NOMO-1 treated with DMSO at 0.1 percent for 48 hours (cell line): ENCODE measurements at regions not wholly inside any gene's neighbourhood (a gene's known extent, or its start where the extent isn't known, plus 50 kb on each side); places are given as distances from the start of the nearest gene placed in this dataset.

Source experiments
- DNase-seq: peaks from one replicate; lab custom pipeline; 2025; ENCODE audit not compliant: unreplicated experiment; lab: John Stamatoyannopoulos, UW

- no peak for DNase-seq
Measured at GRCh38 chr1:186559601-186560116, 98.7 kb upstream of the PDC start.

GRCh38 chr1:186557147-186557777 is 96.3 kb upstream of the PDC start:
- no peak for DNase-seq

DNA sequence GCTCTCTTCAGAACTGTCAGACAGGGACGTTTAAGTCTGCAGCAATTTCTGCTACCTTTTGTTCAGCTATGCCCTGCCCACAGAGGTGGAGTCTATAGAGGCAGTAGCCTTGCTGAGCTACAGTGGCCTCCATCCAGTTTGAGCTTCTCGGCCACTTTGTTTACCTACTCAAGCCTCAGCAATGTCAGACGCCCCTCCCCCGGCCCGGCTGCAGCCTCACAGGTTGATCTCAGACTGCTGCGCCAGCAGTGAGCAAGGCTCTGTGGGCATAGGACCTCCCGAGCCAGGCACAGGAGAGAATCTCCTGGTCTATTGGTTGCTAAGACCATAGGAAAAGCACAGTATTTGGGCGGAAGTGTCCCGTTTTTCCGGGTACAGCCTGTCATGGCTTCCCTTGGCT is 89.9 kb upstream of the PDC start:
- DNase-seq = no peak

DNA sequence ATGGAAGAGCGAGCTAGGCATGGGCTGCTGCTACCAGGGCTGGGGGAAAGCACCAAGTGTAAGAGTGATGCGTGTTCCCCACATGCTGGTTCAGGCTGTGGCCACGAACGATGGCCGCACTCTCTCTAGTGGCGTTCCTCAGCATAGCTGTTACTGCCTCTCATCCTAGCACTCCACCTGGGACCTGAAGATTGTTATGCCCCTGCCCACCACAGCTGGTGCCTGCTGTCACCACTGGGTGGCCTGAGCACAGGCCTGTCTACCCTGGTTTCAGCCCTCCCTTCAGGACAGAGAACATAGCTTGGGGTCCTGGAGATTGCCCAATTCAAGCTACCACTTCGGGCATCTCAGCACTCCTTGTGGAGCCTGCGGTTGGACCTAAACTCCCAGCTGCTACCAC is 80.1 kb upstream of the PDC start:
- DNase-seq = no peak

DNA sequence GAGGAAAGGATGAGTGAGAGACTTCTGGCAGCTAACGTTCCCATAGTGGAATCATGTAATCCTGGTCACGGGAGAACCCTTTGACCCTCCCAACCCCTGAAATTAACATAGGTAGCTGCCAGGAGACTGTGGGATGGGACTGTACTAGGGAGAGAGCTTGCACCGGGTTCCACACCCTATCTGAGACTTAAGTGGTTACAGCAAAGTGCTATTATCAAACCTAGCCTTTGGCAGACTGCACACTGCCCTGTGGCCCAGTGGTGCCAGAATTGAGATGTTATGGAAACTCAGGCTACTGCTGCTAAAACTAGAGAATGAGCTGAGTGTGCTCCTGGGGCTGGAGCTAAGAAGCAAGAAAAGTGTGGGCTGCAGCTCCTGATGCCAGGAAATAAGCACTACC is 79.6 kb upstream of the PDC start:
- no peak for DNase-seq

DNA sequence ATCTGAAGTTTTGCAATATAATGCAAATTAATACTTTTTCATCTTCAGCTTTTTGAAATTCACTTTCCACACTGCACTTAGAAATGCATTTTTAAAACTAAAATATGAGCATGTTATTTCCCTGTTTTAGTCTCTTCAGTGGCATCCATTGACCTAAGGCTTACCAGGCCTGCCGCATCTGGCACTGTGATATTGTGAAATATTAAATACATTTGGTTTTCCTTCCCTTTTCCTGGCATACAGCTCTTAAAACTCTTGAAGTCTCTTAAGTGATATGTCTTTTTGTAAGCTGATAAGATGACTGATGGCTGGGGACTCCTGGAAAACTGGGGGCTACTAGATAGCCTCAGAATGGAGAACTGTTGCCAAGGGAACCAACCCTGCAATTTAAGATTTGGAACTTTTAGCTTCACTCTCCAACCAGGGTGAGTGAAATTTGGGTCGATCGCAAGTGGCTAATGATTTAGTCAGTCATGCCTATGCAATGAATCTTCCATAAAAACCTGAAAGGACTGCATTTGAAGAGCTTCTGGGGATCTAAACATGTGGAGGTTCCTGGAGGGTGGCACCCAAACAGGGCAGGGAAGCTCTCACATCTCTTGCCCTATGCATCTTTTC is 75.5 kb upstream of the PDC start:
- DNase-seq = peak; percentile 80

- DNase-seq = peak; percentile 9
Measured at GRCh38 chr1:186535388-186536133, 74.6 kb upstream of the PDC start.

DNA sequence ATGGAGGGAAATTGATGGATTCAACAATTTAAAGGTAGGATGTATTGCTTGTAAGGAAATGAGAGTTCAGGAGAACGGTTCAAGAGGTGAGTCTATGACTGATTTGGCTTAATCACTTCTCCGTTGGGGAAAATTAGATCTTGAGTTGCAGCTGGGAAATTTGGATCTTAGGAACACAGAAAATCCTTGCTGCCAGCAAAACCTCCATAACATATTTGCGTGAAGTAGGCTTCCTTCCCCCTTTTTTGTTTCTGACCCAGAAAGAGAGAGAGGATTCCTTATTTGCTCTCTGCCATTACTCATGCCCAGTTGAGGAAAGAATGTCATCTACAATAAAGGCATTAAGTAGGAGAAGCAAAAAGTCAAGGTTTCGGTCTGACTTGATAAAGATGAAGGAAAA is 73.5 kb upstream of the PDC start:
- DNase-seq = no peak

DNA sequence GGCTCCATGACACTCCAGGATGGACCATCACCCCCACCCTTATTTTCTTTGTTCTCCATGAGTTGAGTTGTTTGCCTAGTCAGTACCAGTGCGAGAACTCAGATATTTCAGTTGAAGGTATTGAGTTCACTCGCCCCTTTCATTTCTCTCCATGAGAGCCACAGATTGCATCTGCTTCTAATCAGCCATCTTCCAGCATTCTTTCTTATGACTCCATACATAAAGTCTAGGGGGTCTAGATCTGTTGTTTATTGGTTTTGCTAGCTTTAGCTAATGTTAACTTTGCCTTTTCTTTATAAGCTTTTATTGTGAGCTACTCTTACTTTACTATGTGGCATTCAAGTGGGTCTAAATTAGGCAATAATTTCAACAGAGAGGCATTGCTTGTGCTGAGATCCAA is 71.6 kb upstream of the PDC start:
- no peak for DNase-seq

DNA sequence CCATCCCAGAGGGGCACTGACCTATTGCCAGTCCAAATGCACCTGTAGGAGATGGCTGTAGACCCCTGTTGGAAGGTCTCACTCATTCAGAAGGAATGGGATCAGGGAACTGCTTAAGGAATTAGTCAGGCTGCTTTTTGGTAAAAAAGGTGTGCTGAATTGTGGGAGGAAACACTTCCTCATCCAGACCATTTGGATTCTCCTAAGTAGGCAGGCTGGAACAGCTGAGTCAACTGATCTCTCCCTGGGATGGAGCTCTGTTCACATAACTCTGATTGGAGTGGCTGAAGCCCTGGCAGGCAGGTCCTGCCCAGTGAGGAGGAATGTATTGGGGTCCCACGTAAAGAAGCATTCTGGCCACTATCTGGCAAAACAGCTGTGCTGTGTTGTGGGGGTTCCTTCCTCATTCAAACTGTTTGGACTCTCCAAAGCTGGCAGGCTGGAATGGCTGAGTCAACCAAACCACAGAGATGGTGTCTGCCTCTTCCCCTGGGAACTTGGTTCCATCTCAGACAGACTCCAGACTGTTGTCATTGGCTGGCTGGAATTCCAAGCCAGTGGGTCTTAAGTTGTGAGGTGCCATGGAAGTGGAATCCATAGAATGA is 70.7 kb upstream of the PDC start:
- DNase-seq = no peak

- no peak for DNase-seq
Measured at GRCh38 chr1:186530109-186530508, 69.2 kb upstream of the PDC start.

DNA sequence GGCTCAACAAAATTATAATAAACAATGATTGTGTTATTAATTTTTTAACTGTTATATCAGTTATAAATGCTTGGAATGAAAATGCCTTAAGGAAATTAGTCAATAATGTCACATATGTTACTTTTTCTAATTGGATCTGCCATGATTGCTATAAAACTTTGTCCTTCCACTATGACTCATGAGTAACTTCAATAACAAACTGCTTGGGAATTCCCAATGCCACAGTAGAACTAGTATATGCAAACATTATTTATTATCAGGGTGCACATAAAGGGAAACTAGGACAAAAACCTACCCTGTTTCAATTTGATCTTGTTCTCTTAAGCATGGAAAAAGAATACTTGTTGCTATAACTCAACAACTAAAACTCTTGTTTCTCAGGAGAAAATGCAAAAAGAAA is 59.1 kb upstream of the PDC start:
- no peak for DNase-seq

- DNase-seq = no peak
Measured at GRCh38 chr1:186518822-186519381, 58.0 kb upstream of the PDC start.

GRCh38 chr1:186518395-186518794 is 57.5 kb upstream of the PDC start:
- no peak for DNase-seq

DNA sequence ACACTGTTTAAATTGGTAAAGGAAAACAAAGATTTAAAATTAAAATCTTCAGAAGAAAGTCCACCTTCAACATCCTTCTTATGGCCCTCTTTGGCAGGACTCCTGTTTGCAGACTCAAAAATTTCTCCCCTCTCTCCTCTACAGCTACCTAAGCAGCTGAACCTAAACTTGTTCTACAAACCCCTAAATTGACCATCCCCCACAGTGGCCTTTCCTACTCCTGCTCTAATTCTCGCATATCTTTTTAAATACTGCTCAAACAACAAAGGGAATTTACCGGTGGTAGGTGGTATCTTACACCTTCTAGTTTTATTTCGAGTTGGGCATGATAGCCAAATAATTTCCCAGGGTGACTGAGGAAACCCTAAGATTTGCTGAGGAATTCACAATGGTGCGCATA is 53.5 kb upstream of the PDC start:
- DNase-seq = no peak

DNA sequence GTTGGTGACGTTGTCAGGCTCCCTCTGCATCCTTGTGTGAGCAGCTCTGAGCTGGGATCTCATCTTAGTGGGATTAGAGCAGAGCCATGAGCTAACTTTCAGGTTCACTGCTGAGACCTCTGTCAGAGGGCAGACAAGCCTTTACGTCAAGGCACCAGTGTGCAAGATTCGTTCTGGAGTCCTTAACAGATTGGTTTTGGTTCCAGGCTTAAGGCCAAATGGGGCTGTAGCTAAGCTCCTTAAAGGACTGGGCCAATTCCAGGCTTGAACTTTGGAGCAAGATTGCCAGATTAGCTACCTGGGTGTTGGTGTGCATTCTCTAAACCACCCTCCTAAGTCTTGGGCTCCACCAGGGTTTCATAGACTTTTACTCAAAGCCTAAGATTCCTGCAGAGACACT is 52.6 kb upstream of the PDC start:
- no peak for DNase-seq

DNA sequence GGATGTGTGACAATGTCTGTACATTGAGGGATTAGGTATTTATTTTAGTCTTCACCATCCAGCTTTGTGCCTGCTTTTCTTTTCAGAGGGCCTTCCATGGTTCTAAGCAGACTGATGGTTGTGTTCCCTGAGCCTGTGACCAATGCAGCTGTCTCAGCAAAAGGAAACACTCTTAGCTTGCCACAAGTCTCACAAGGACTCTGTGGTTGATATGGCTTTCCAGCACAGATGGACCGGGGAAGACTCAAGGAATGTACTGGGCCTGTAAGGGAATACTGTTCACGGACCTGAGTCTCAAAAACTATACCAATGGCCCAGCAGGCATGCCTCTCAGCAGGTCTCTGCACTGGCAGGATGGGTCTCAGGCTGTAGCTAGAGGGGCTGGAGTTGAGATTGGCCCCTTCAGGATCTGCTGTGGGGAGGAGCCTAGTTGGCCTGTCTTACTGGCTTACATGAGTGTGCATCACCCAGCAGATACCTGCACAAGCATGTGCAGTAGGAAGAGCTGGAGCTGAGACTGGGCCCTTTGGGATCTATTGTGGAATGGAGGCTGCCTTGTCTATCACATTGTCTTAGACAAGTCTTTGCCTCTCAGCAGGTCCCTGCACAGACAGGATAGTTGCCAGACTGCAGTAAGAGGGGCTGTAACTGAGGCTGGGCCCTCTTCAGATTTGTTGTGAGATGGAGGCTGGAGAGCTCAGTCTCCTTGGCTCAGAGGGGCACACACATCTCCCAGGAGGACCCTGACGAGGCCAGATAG is 52.0 kb upstream of the PDC start:
- DNase-seq = no peak

DNA sequence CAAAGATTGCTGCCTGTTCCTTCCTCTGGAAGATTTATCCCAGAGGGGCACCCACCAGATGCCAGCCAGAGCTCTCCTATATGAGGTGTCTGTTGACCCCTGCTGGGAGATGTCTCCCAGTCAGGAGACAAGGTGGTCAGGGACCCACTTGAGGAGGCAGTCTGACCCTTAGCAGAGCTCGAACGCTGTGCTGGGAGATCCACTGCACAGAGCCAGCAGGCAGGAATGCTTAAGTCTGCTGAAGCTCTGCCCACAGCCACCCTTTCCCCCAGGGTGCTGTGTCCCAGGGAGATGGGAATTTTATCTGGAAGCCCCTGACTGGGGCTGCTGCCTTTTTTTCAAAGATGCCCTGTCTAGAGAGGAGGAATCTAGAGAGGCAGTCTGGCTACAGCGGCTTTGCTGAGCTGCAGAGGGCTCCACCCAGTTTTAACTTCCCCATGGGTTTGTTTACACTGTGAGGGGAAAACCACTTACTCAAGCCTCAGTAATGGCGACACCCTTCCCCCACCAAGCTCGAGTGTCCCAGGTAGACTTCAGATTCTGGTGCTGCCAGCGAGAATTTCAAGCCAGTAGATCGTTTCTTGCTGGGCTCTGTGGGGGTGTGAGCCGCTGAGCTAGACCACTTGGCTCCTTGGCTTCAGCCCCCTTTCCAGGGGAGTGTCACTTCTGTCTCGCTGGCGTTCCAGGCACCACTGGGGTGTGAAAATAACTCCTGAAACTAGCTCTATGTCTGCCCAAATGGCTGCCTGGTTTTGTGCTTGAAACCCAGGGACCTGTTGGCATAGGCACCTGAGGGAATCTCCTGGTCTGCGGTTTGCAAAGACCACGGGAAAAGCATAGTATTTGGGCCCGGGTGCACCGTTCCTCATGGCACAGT is 51.1 kb upstream of the PDC start:
- peak; percentile 64 for DNase-seq
